SKM-1 (cell line): ENCODE measurements at regions not wholly inside any gene's neighbourhood (a gene's known extent, or its start where the extent isn't known, plus 50 kb on each side); places are given as distances from the start of the nearest gene placed in this dataset.
"Not testable (repeated sequence)": the region's sequence is repeated elsewhere in the genome, so short reads cannot be mapped to it uniquely, and the experiment has no call there.

Experiments
- DNase-seq: peaks from one replicate; lab custom pipeline; 2025; ENCODE audit not compliant: unreplicated experiment; lab: John Stamatoyannopoulos, UW

GRCh38 chr1:168457296-168457695, 86.5 kb downstream of the XCL2 start:
- DNase-seq: not testable (repeated sequence)

- DNase-seq: no peak
These were observed 88.0 kb downstream of the XCL2 start for GRCh38 chr1:168455764-168456163.

- DNase-seq: no peak
These were observed 89.5 kb downstream of the XCL2 start for GRCh38 chr1:168454211-168454815.

- no peak for DNase-seq
These were observed 90.7 kb downstream of the XCL2 start for GRCh38 chr1:168453056-168453455.

- DNase-seq: no peak
These were observed 91.5 kb downstream of the XCL2 start for GRCh38 chr1:168452329-168452728.

GRCh38 chr1:168447871-168448270, 95.9 kb downstream of the XCL2 start:
- no peak for DNase-seq

- no peak for DNase-seq
These were observed 97.7 kb downstream of the XCL2 start for GRCh38 chr1:168446081-168446480.

- no peak for DNase-seq
These were observed 99.9 kb downstream of the XCL2 start for GRCh38 chr1:168443899-168444298.

GRCh38 chr1:168443356-168443755, 100.4 kb downstream of the XCL2 start:
- no peak for DNase-seq

- no peak for DNase-seq
These were observed 100.9 kb downstream of the XCL2 start for GRCh38 chr1:168442931-168443330.

- no peak for DNase-seq
These were observed 102.1 kb downstream of the XCL2 start for GRCh38 chr1:168441745-168442144.

- peak; percentile 93 for DNase-seq
These were observed 104.1 kb downstream of the XCL2 start for GRCh38 chr1:168439456-168440375.

GRCh38 chr1:168438626-168439025, 105.2 kb downstream of the XCL2 start:
- no peak for DNase-seq

- no peak for DNase-seq
These were observed 106.0 kb downstream of the XCL2 start for GRCh38 chr1:168437821-168438220.

- DNase-seq: no peak
These were observed 108.4 kb downstream of the XCL2 start for GRCh38 chr1:168435439-168435838.

GRCh38 chr1:168433238-168433637, 110.6 kb downstream of the XCL2 start:
- DNase-seq: no peak

- DNase-seq: no peak
These were observed 111.9 kb downstream of the XCL2 start for GRCh38 chr1:168431882-168432281.

GRCh38 chr1:168430321-168430720, 113.5 kb downstream of the XCL2 start:
- no peak for DNase-seq

- no peak for DNase-seq
These were observed 115.6 kb downstream of the XCL2 start for GRCh38 chr1:168428063-168428731.

- DNase-seq: no peak
These were observed 116.7 kb downstream of the XCL2 start for GRCh38 chr1:168427051-168427450.

GRCh38 chr1:168424281-168424680, 119.5 kb downstream of the XCL2 start:
- DNase-seq: no peak
